Right lobe of liver (tissue), 4 donors: ENCODE measurements at regions not wholly inside any gene's neighbourhood (a gene's known extent, or its start where the extent isn't known, plus 50 kb on each side); places are given as distances from the start of the nearest gene placed in this dataset.

Experiments used
- CTCF ChIP-seq, 4 donors: fragments of 200-600 bp in 3 of 4; fragments of 450-650 bp in 1 of 4; IDR thresholded peaks; one replicate each; pipeline versions ENCODE4 v1.5.1 to v1.8.0; 2016 to 2022; ENCODE audit warnings: antibody characterized with exemption in 4 of 4, mild to moderate bottlenecking in 2 of 4
- POLR2A ChIP-seq: fragments of 450-650 bp; IDR thresholded peaks from one replicate; pipeline ENCODE4 v1.6.1; 2017; ENCODE audit warnings: antibody characterized with exemption, mild to moderate bottlenecking
- donor health status: DM: no; HTN: no; CAD: no.
- donor health status: DM: no; HTN: no; CAD: no.
- donor health status: DM: no; HTN: yes; CAD: no.

DNA sequence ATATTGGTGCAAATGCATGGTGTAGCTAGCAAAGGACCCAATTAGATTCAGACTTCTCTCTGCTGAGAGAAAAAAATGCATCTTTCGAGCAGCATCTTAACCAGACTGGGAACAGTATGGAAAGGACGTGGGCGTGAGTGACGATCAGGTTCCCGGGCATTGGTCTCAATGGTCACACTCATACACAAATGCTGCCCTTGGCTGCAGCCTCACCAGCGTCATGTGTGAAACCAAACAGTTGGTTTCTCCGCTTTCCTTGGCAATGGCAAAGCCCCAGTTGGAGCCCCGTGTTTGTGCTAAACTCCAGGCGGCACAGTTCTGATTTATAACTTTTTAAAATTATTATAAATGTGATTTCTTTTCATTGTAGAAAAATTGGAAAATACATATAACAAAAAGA lies 237.8 kb downstream of the SEC61B start:
- TF ChIP-seq POLR2A (no peak), CTCF (IDR thresholded peaks at IDR 0.05) (no peak)
